Amniotic epithelial cell (primary cell): ENCODE measurements at regions not wholly inside any gene's neighbourhood (a gene's known extent, or its start where the extent isn't known, plus 50 kb on each side); places are given as distances from the start of the nearest gene placed in this dataset.

Experiments used
- DNase-seq: peaks from one replicate; pipeline ENCODE4 v3.0.0-alpha.2; 2010; ENCODE audit warnings: low read depth

DNA sequence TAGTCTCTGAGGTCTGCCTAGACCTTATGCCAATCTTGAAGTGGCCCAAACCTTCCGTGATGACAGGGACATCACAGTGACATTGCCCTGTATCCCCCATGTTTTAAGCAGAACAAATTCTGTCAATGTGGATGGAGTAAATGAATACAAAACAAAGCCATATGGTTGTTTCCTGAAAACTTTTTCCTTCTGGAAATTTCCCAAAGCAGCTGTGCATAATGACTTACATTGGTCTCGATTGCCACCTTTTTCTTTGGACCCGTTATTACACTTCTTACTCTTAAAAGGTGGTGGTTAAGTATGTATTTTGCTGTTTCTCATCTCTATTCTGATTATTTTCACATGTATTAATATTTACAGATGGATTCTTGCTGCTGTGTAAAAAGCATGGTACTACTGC is 411.2 kb upstream of the KLF6 start:
- no peak for DNase-seq

DNA sequence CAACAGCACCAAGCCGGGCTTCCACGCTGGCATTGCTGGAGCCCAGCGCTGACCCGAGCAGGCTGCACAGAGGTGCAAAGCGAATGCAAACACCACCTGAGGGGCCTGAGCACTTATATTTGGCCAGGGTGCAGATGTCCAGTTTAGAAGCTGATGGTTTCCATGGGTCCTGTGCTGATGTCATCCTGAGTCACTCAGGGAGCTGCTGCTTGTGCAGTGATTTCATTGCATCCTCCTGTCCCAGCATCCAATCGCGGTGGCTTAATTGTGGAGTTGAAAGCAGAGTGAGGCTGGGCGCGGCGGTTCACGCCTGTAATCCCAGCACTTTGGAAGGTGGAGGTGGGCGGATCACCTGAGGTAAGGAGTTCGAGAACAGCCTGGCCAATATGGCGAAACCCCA is 410.2 kb upstream of the KLF6 start:
- peak; percentile 38 for DNase-seq

DNA sequence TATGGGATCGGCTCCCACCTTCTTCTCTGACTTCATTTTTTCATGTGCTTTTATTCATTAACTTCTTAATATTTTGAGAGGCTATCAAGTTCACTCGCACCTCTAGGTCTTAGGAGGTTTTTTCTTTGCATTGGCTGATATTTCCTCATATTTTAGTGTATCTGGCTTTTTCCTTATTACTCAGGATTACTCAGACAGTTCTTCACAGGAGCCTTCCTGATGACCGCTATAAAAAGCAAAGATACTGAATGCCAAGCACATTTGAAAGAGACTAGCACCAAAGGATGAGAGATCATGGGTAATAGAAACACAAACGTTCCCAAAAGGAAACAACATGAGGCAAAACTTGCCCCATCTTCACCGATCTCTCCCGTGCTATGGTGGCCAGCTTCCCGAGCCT is 409.2 kb upstream of the KLF6 start:
- peak; percentile 19 for DNase-seq

- DNase-seq = no peak
Measured at GRCh38 chr10:4191894-4192293, 406.9 kb upstream of the KLF6 start.

GRCh38 chr10:4191354-4191753 is 406.3 kb upstream of the KLF6 start:
- no peak for DNase-seq

DNA sequence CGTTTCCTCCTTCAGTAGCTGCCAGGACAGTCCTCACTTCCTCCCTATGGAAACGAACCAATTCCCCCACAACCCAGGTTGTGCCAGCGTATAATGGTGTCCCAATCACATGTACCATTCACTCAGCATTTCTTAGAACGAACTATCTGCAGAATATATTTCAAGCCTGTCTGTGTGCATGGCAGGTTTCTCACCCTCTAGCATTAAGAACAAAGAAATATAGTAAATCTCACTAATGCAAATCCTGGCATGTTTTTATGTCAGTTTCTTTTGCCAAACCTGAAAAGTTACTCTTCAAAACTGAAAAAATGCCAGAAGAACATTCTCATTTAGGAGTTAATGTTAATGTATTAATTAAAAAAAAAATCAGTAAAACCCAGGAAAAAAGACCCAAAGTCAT is 405.9 kb upstream of the KLF6 start:
- DNase-seq = no peak

DNA sequence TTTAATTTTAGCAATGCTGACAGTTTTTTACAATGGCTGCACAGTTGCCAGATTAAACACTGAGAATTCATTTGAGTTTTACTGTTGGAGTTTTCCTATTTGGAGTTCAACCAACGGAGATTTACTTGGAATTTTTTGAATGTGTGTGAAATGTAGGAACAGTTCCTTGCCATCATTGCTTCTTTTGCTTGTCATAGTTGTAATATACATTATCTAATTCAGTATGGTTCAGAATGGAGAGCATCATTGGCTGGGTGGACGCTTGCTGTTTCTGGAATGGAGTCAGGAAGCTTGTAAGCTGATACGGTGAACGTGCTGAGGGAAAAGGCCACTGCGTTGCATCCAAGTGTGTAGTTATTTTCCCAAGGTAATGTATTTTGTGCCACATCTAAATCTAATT is 404.3 kb upstream of the KLF6 start:
- no peak for DNase-seq

DNA sequence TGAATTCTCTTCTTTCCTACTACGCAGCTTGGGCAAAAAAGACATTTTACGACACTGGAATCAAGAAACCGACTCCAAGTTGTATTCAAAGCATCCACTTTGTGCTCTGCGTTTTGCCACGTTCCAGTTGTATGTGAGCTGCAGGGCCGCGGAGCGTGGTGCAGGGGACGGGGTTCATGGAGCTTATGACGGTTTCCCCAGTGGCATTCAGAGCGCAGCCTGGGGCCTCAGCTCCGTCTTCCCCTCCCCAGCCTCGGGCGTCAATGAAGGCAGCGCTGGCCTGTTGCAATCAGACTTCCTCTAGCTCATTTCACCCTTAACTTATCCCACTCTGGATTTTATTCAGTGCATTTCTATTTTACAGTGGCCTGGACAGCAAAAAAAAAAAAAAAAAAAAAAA is 403.4 kb upstream of the KLF6 start:
- DNase-seq = no peak

GRCh38 chr10:4186849-4187540 is 402.0 kb upstream of the KLF6 start:
- no peak for DNase-seq

- peak; percentile 49 for DNase-seq
Measured at GRCh38 chr10:4183761-4184261, 398.8 kb upstream of the KLF6 start.

GRCh38 chr10:4181621-4182049 is 396.6 kb upstream of the KLF6 start:
- no peak for DNase-seq

DNA sequence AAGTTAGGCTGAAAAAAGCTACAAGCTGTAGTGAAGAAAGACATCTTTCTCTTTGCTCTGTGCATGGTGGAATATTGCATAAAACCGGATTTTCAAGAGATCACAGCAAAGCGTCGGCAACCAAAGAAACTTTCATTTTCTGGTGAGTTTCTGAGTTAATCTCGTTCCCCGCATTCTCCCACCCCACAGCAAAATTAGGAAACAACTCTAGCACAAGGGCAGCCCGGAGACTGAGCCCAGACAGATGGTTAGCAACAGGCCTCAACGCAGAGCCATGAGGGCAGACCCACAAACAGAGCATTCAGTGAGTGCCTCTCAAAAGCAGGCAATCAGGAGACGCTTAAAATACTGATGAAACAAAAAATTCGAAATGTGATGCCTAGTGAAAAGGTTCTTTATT is 396.1 kb upstream of the KLF6 start:
- DNase-seq = no peak

- no peak for DNase-seq
Measured at GRCh38 chr10:4177791-4178190, 392.8 kb upstream of the KLF6 start.

DNA sequence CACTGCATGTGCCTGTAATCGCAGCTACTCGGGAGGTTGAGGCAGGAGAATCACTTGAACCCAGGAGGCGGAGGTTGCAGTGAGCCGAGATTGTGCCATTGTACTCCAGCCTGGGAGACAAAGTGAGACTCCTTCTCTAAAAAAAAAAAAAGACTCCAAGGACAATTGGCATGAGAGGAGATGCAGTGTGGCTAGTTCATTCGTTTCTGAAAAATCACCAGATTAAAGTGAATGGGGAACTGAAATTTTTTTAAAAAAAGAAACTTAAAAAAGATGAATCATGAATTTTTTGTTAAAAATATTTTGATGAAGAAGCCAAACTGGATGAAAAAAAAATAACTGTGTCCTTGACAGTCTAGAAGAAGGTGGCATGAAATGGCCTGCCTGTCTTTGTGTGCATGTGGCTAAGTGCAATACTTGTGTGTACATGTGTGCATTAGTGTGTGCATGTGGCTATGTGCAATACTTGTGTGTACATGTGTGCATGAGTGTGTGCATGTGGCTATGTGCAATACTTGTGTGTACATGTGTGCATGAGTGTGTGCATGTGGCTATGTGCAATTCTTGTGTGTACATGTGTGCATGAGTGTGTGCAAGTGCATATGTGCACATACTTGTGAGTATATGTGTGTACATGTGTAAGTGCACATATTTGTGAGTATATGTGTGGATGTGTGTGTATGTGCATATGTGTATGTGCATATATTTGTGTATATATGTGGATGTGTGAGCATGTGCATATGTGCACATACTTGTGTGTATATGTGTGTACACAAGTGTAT is 391.7 kb upstream of the KLF6 start:
- DNase-seq = no peak

GRCh38 chr10:4174197-4174596 is 389.2 kb upstream of the KLF6 start:
- DNase-seq = no peak

- DNase-seq = no peak
Measured at GRCh38 chr10:4170633-4171314, 385.8 kb upstream of the KLF6 start.

- DNase-seq = no peak
Measured at GRCh38 chr10:4170181-4170580, 385.2 kb upstream of the KLF6 start.

GRCh38 chr10:4169448-4169847 is 384.4 kb upstream of the KLF6 start:
- no peak for DNase-seq

DNA sequence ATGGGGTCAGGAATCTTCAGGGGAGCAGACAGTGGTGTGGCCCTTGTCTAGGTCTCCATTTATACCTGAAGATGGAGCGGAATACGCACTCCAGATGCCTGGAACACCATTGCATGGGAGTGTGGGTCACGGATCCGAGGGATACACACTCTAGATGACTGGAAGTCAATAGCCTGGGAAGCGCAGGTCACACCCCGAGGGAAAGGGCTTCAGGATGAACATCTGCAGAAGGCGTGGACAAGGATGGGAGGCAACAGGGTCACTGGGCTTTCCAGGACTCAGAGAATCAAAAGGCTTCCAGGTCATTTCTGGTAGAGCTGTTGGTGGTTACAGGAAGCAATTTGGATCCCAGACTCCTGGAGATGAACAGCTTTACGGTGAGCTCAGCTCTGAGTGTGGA is 382.2 kb upstream of the KLF6 start:
- DNase-seq = no peak

DNA sequence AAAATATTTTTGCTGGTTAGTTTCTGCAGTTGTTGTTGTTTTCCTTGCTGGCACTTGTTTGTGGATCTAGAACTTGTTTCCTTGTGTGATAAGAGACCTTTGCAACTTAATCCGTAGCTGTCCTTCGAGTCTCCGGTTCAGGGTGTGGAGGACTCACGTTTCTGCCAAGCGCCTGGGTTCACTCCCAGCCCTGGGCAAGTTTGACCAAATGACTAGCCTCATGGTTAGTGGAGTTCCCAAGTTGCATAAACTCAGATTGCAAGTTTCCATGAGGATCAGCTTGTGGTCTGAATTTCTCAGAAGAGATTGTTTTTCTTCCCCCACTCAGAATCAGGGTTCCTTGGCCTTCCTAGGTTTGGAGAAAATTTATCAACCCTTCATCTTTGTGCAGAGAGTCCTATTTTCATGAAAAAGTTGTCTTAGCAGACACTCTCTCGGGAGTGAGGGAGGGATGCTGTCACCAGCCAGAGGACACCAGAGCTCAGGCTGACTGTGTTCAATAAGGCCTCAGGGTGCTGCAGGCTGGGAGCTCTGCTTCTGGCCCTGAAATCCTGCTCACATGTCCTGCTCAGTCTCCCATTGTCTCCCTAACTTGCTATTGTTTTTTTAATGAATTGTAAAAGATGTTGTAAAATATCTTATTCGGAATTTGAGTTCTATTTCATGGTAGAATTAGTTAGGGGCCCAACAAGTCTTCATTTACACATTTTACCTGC is 377.7 kb upstream of the KLF6 start:
- peak; percentile 20 for DNase-seq

DNA sequence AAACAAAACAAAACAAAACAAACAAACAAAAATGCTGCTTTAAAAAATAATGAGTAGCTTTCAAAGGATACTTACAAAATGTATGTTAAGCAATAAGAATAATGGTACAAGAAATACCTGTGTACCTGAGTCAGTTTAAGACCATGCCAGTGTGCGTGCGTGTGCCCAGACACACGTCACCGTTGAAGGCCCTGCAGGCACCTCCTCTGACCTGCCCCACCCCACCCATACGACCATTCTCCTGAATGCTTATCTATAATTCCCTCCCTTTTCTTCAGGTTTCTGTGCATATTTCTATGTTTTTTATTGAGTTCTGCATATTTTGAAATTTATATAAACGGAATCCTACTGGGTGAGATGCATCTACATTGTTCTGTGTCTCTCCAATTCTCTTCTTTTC is 374.2 kb upstream of the KLF6 start:
- DNase-seq = no peak

DNA sequence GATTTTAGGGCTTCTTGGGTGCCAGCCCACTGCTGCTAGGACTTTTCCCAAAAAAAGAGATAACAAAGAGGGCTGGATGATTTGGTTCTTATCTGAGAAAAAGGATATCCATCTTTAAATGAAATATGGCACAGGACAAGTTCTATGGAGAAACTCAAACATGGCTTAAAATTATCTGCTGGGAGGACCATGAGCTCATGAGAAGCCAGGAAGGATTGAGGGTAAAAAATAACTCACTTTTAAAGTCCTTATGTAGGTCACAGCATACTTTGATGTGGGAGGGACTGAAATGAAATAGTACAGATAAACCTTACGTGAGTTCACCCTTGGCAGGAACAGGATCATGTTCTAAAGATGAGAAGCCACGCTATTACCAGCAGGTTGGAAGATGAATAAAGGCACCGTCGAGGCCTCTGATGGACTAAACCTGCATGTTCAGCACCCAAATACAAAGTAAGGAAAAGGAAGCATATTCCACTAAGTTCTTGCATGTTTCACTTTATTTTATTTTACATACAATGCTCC is 369.2 kb upstream of the KLF6 start:
- peak; percentile 50 for DNase-seq
